Ishikawa (cell line): ENCODE measurements at regions not wholly inside any gene's neighbourhood (a gene's known extent, or its start where the extent isn't known, plus 50 kb on each side); places are given as distances from the start of the nearest gene placed in this dataset.

Experiments
- CEBPB ChIP-seq: IDR thresholded peaks from 2 replicates; pipeline ENCODE4 v1.6.1; 2012
- CREB1 ChIP-seq: IDR thresholded peaks from 2 replicates; pipeline ENCODE4 v1.6.1; 2012; ENCODE audit warnings: low read depth
- EGR1 ChIP-seq: IDR thresholded peaks from 2 replicates; pipeline ENCODE4 v1.6.1; 2012
- EP300 ChIP-seq: IDR thresholded peaks from 2 replicates; pipeline ENCODE4 v1.6.1; 2012; ENCODE audit warnings: borderline replicate concordance
- FOXM1 ChIP-seq: IDR thresholded peaks from 2 replicates; pipeline ENCODE4 v1.6.1; 2012; ENCODE audit warnings: low read depth, borderline replicate concordance
- NFIC ChIP-seq: IDR thresholded peaks from 2 replicates; pipeline ENCODE4 v1.6.1; 2012
- RAD21 ChIP-seq: IDR thresholded peaks from 2 replicates; pipeline ENCODE4 v1.6.1; 2012; ENCODE audit warnings: low read depth
- TAF1 ChIP-seq: IDR thresholded peaks from 2 replicates; pipeline ENCODE4 v1.6.1; 2012; ENCODE audit warnings: low read depth, mild to moderate bottlenecking
- TCF12 ChIP-seq: IDR thresholded peaks from 2 replicates; pipeline ENCODE4 v1.6.1; 2012; ENCODE audit warnings: low read depth
- TEAD4 ChIP-seq: IDR thresholded peaks from 2 replicates; pipeline ENCODE4 v1.6.1; 2012
- YY1 ChIP-seq: IDR thresholded peaks from 2 replicates; pipeline ENCODE4 v1.6.1; 2012; ENCODE audit warnings: low read depth
- ZBTB7A ChIP-seq: IDR thresholded peaks from 2 replicates; pipeline ENCODE4 v1.6.1; 2012; ENCODE audit warnings: low read depth
- TF ChIP-seq, protein P1 (sequence below): IDR thresholded peaks from 2 replicates; pipeline ENCODE4 v1.6.1; 2012; ENCODE audit warnings: low read depth, mild to moderate bottlenecking
- TF ChIP-seq, protein P2 (sequence below): IDR thresholded peaks from 2 replicates; pipeline ENCODE4 v1.6.1; 2012
- TF ChIP-seq, protein P3 (sequence below): IDR thresholded peaks from 2 replicates; pipeline ENCODE4 v1.6.1; 2012

DNA sequence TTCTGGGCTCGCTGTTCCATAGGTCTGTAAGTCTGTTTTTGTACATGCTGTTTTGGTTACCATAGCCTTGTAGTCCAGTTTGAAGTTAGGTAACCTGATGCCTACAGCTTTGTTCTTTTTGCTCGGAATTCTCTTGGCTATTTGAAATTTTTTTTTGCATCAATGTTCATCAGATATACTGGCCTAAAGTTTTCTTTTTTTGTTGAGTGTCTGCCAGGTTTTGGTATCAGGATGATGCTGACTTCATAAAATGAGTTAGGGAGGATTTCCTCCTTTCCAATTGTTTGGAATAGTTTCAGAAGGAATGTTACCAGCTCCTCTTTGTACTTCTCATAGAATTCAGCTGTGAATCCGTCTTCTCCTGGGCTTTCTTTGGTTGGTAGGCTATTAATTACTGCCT is 397.8 kb upstream of the HTR2A start:
- TF ChIP-seq, protein P1, sequence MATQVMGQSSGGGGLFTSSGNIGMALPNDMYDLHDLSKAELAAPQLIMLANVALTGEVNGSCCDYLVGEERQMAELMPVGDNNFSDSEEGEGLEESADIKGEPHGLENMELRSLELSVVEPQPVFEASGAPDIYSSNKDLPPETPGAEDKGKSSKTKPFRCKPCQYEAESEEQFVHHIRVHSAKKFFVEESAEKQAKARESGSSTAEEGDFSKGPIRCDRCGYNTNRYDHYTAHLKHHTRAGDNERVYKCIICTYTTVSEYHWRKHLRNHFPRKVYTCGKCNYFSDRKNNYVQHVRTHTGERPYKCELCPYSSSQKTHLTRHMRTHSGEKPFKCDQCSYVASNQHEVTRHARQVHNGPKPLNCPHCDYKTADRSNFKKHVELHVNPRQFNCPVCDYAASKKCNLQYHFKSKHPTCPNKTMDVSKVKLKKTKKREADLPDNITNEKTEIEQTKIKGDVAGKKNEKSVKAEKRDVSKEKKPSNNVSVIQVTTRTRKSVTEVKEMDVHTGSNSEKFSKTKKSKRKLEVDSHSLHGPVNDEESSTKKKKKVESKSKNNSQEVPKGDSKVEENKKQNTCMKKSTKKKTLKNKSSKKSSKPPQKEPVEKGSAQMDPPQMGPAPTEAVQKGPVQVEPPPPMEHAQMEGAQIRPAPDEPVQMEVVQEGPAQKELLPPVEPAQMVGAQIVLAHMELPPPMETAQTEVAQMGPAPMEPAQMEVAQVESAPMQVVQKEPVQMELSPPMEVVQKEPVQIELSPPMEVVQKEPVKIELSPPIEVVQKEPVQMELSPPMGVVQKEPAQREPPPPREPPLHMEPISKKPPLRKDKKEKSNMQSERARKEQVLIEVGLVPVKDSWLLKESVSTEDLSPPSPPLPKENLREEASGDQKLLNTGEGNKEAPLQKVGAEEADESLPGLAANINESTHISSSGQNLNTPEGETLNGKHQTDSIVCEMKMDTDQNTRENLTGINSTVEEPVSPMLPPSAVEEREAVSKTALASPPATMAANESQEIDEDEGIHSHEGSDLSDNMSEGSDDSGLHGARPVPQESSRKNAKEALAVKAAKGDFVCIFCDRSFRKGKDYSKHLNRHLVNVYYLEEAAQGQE = no peak
- TF ChIP-seq EGR1 = no peak
- no peak for TF ChIP-seq YY1
- TF ChIP-seq FOXM1 = no peak
- no peak for TF ChIP-seq CEBPB
- TF ChIP-seq CREB1 = no peak
- TF ChIP-seq, protein P2, sequence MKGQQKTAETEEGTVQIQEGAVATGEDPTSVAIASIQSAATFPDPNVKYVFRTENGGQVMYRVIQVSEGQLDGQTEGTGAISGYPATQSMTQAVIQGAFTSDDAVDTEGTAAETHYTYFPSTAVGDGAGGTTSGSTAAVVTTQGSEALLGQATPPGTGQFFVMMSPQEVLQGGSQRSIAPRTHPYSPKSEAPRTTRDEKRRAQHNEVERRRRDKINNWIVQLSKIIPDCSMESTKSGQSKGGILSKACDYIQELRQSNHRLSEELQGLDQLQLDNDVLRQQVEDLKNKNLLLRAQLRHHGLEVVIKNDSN = no peak
- no peak for TF ChIP-seq EP300
- TF ChIP-seq RAD21 = no peak
- TF ChIP-seq NFIC = no peak
- TF ChIP-seq, protein P3, sequence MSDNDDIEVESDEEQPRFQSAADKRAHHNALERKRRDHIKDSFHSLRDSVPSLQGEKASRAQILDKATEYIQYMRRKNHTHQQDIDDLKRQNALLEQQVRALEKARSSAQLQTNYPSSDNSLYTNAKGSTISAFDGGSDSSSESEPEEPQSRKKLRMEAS = no peak
- no peak for TF ChIP-seq TAF1
- no peak for TF ChIP-seq ZBTB7A
- no peak for TF ChIP-seq TCF12
- TF ChIP-seq TEAD4 = no peak

DNA sequence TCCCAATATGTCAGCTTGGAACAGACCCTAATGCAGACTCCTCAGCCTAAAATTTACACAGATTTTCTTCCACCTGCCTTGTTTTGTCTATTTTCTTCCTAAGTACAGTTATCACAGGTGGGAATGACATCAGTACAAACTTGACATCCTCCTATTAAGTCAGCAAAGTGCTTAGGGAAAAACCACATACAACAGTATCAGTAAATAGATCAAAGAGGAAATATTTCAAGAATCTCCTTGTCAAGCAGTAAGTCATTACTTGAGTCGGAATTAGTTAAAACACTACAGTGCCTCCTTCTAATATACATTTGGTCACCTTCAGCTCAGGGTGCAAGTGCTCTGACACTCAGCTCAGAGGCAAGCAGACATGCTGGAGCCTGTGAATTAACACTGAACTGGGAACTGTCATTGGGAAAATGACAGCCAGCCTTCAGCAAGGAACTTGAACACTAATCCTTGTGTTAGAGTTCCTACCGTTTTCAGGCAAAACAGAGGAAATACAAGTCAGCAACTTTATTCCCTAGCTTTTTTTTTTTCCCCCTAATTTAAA is 394.3 kb upstream of the HTR2A start:
- TF ChIP-seq, protein P1 = no peak
- TF ChIP-seq NFIC = no peak
- TF ChIP-seq, protein P3 = no peak
- no peak for TF ChIP-seq ZBTB7A
- no peak for TF ChIP-seq CEBPB
- TF ChIP-seq RAD21 = no peak
- TF ChIP-seq YY1 = no peak
- TF ChIP-seq FOXM1 = no peak
- TF ChIP-seq TAF1 = no peak
- TF ChIP-seq, protein P2 = no peak
- no peak for TF ChIP-seq CREB1
- TF ChIP-seq EGR1 = no peak
- TF ChIP-seq TCF12 = no peak
- TF ChIP-seq TEAD4 = no peak
- TF ChIP-seq EP300 = no peak

DNA sequence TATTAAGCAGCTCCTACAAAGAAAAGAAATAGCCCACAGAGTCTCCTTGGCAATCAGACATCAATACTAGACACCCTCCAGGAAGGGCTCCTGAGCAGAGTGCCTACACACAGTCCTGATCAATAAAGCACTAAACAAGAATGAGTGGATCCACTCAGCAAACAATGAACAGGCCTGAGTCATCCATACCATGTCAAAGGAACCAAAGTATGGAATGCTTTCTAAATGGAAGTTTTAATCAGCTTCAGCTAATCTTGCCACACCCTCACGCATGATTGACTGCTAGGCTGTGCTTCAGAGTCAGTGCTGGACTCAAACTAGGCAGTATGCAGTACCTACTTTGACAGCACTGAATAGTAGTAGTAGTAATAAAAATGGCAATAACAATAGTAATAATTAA is 392.7 kb upstream of the HTR2A start:
- TF ChIP-seq, protein P2 = no peak
- TF ChIP-seq TAF1 = no peak
- TF ChIP-seq, protein P3 = no peak
- no peak for TF ChIP-seq TEAD4
- TF ChIP-seq ZBTB7A = no peak
- TF ChIP-seq, protein P1 = no peak
- no peak for TF ChIP-seq CREB1
- TF ChIP-seq RAD21 = no peak
- TF ChIP-seq EP300 = no peak
- TF ChIP-seq CEBPB = no peak

DNA sequence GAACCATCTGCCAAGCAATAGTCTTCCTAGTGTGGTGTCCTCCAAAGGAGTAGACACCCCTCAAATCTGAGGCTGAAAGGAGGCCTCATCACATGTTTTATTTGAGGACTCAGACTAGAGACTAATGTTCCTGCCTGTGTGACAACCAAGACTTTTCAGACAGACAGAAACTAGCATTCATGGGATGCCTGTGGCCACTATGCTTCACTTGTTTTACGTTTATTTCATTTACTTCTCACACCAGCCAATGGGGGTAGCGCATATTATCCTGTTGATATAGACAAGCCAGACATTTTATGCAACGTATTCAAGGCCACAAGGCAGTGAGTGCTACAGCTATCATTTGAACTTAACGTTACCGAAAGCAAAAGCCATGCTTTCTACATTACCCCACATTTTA is 391.7 kb upstream of the HTR2A start:
- TF ChIP-seq, protein P3 = no peak
- no peak for TF ChIP-seq FOXM1
- TF ChIP-seq RAD21 = no peak
- TF ChIP-seq TAF1 = no peak
- TF ChIP-seq TEAD4 = no peak
- no peak for TF ChIP-seq NFIC
- TF ChIP-seq YY1 = no peak
- no peak for TF ChIP-seq TCF12
- no peak for TF ChIP-seq CREB1
- TF ChIP-seq, protein P1 = no peak
- TF ChIP-seq EGR1 = no peak
- no peak for TF ChIP-seq EP300
- TF ChIP-seq ZBTB7A = no peak
